NCI-H1092 (cell line): ENCODE measurements at regions not wholly inside any gene's neighbourhood (a gene's known extent, or its start where the extent isn't known, plus 50 kb on each side); places are given as distances from the start of the nearest gene placed in this dataset.

Experiments used
- DNase-seq: peaks from one replicate; lab custom pipeline; 2025; lab: John Stamatoyannopoulos, UW

- no peak for DNase-seq
These were observed 67.8 kb downstream of the CASP12 start for GRCh38 chr11:104830508-104830907.

- no peak for DNase-seq
These were observed 68.2 kb downstream of the CASP12 start for GRCh38 chr11:104830080-104830479.

DNA sequence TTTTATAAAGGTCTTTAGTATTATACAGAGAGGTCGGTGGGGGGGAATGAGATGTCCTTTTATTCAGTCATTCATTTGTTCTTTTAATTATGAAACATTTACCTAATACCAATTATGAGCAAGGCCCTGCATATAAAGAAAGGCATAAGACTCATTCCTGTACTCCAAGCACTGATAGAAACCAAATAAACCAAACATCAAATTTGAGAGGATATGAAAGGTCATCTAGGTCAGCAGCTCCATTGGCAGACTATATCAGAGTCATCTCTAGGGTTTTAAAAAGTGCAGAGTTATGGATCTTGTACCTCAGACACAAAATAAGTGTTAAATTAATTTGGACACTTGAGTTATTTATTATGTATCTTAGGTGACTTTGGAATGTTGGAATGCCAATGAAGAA lies 71.5 kb downstream of the CASP12 start:
- DNase-seq = no peak

- no peak for DNase-seq
These were observed 74.6 kb downstream of the CASP12 start for GRCh38 chr11:104823657-104824056.

DNA sequence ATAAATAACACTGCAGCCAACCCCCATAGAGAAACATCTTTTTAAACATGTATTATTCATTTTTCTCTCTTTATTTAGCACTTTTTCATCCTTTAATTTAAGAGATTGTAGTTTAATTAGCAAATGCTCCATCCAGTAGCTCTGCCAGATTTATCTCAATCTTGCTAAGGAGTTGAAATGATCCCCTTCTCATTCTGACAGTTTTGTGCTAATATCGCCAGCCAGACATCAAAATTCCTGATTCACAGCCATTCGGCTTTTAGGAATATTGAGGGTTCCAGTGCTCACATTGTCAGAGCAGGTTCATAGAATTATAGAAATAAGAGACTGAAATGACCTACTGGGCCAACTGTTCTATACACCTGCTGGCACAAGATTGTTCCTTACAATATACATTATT lies 77.8 kb downstream of the CASP12 start:
- no peak for DNase-seq

- no peak for DNase-seq
These were observed 78.7 kb downstream of the CASP12 start for GRCh38 chr11:104819603-104820002.

- no peak for DNase-seq
These were observed 79.2 kb downstream of the CASP12 start for GRCh38 chr11:104819107-104819506.

- DNase-seq = no peak
These were observed 80.3 kb downstream of the CASP12 start for GRCh38 chr11:104817973-104818372.

DNA sequence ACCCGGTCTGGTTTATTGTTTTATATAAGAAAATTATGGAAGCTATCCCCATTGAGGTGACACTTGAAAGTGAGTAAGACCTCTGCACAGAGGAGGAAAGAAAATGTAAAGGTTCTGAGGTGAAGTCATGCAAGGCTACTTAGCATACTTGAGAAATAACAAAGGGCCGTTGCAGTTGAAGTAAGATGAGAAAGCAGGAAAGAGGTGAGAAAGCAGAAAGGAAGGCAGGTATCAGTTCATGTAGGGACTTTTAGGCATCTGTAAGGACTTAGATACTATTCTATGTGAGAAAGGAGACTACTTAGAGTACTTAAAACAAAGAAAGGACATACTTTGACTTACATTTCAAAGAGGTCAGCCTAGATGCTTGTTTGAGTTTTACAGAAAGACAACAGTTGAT lies 84.7 kb downstream of the CASP12 start:
- DNase-seq = no peak

GRCh38 chr11:104812103-104812788 lies 86.0 kb downstream of the CASP12 start:
- no peak for DNase-seq

GRCh38 chr11:104803776-104804175 lies 94.5 kb downstream of the CASP12 start:
- no peak for DNase-seq

DNA sequence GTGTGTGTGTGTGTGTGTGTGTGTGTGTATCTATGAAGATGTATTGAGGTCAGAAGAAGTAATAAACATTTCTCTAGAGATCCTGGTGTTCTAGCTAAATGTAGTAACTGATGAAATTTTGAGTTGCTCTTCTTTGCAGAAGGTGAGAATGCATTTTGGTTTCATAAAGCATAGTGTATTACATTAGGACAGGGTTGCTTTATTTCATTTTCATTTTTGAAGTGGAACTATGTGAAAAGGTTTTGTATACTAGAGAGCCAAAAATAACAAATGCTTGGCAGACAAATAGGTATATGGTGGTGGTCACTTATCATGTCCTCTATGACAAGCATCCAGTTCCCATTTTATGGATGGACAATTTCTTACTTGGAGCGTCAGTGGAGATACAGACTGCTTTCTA lies 99.0 kb downstream of the CASP12 start:
- no peak for DNase-seq

DNA sequence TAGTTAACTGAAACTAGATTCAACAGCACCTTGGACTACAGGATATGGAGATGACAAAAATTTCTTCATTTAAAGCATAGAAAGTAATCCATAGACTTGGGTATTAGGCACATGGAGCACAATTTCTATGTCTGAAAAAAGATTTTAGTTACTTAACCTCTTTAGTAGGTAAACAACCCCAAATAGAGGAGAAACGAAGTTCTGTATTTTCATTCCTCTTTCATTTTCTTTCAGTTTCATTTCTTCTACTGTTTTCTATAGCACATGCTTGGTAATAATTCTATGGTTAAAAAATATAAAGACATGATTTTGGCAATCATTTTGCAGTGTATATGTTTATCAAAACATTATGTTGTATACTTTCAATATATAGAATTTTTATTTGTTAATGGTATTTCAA lies 99.5 kb downstream of the CASP12 start:
- no peak for DNase-seq

DNA sequence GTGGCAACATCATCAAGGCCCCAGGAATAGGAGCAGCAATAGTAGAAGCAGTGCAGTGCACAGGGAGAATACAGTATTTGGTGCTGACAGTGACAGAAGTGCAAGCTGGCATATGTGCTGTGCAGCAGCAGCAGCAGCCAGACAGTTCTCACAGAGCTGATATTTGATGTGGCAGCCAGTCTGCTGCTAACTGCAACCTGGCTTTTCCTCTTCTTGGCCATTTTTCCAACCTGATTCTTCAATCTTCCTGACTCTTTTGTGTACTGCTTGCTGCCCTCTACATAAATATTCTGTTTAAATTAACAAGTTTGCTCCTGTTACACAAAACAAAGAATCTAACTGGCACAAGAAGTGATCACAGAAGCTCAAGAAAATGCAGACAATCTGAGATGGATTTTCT lies 102.0 kb downstream of the CASP12 start:
- DNase-seq = no peak

- no peak for DNase-seq
These were observed 102.6 kb downstream of the CASP12 start for GRCh38 chr11:104795501-104796213.

DNA sequence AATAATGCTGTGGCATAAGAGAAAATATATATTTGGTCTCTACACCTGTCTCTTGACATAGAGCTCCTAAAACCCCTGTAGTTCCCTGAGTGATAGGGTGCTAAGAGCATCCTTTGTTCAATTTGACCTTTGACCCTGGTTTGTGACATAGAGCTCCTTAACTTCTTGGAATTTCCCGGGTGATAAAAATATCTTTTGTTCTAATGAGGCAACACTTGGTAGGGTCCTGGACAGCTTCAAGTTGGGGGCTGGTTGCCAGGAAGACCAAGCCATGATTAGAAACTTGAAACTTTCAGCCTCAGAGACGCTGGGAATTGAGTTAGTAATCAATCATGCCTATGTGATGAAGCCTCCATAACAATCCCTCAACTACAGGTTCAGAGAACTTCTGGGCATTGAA lies 105.4 kb downstream of the CASP12 start:
- DNase-seq = no peak

DNA sequence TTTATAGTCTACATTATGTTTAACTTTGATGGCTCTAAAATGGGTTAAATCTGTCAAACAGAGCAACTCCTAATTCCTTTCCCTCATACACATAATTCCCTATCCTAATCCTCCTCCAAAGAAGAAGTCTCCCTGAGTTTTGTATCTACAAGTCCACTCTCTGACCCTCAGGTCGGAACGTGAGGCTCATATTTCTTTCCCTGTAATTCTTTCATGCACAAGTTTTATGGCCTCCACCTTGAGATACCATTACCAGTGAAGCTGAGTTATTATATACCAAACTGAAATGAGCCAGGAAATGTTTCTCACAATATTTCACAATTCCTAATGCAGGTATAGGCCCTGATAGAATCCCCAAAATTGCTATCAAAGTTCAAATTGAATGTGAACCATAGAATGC lies 106.4 kb downstream of the CASP12 start:
- no peak for DNase-seq

- DNase-seq = no peak
These were observed 113.4 kb downstream of the CASP12 start for GRCh38 chr11:104784684-104785460.

- no peak for DNase-seq
These were observed 115.0 kb downstream of the CASP12 start for GRCh38 chr11:104783241-104783640.

DNA sequence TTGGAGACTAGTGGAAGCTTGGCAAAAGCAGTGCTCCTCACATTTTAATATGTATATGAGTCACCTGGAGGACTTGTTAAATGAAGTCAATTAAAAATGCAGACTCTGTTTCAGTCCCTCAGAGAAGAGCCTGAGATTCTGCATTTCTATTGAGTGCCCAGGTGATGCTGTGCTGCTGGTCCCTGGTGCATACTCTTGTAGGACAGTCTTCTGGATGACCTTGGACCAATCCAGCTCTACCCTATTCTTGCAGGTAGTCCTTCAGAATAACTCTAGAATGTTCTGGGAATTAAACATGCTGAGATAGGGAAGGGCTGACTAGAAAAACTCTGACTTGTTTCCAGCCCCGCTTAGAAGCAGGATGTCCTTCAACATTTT lies 115.9 kb downstream of the CASP12 start:
- DNase-seq = no peak

DNA sequence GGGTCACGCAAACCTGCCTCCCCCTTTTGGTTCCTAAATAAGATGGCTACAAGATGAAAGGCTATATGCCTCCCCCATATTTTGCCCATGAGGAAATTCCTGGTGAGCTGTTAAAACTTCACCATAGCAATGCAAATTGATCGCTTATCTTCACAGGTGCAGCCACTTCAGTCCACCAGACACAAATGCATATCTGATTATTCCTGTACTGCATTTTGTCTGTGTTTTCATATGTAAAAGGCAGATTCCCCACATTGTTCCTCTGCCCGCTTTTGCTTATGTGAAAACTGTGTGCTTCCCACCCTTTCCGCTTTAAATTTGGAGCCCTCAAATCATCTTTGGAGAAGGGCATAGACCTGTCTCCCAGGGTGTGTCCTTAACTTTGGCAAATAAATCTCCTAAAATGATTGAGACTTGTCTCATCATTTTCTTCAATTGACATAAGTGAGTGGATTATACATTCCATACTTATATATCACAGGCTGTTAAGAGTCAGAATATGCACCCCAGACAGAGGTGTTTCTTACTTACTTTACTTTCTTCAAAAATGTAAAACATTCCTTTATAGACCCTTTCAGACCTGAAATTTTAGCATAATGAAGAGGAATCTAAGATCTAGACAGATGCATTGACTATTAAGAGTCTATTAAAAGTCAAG lies 116.4 kb downstream of the CASP12 start:
- DNase-seq = no peak

DNA sequence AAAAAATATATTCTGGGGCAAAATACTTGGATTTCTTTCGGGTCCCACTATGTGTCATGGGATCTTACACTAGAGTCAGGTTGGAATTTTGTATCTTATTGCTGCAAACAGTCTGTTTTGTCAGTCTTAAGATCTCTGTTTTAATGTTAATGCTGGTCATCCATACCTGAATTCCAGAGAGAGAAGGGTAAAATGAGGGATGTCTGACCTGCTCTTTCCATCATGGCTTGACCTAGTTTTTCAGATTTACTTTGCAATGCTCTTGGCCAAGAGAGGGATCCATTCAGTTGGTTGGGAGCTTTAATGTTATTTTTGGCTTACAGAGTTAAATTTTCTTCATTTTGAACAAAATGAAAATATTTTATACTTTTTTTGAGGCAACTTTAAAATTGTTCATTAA lies 117.2 kb downstream of the CASP12 start:
- DNase-seq = no peak
